ENCODE measurements at regions not wholly inside any gene's neighbourhood (a gene's known extent, or its start where the extent isn't known, plus 50 kb on each side); places are given as distances from the start of the nearest gene placed in this dataset.

GRCh38 chr5:40312205-40312604 lies 367.5 kb upstream of the PTGER4 start:
- TF ChIP-seq CTCF (conservative IDR thresholded peaks at IDR 0.05; ENCODE audit: low read depth, low read length) (no peak), EZH2phosphoT487 (IDR thresholded peaks at IDR 0.05; ENCODE audit: borderline replicate concordance, low read length) (no peak), EZH2 (IDR thresholded peaks at IDR 0.05; ENCODE audit: low read length, unreplicated experiment) (no peak)
